ENCODE measurements at regions not wholly inside any gene's neighbourhood (a gene's known extent, or its start where the extent isn't known, plus 50 kb on each side); places are given as distances from the start of the nearest gene placed in this dataset.

- ChIA-PET RAD21 (ENCODE audit: unreplicated experiment) (no interaction called here), SMC1A (ENCODE audit: uncharacterized antibody, unreplicated experiment) (interaction anchor here (1.4 kb wide), 1 partner anchor 20 kb away, joined by 4 read pairs; no protein-coding TSS in a partner anchor), POLR2A (no interaction called here), CTCF (interaction anchor here (1.4 kb wide), 1 partner anchor 10 kb away, joined by 3 read pairs; no protein-coding TSS in a partner anchor)
- Histone ChIP-seq H3K36me3 (ENCODE audit: control insufficient read depth in 2 of 2, insufficient read depth in 2 of 2, low read length in 1 of 2) (no peaks in the 10 kb centered on the region), H3K27me3 (replicated peaks in 1 of 2; ENCODE audit: control insufficient read depth in 2 of 2, insufficient read depth in 2 of 2, low read length in 1 of 2) (no peaks in the 10 kb centered on the region), H2AFZ (ENCODE audit: control insufficient read depth, low read depth, low read length) (no peak overlapping the region), H4K20me1 (ENCODE audit: control insufficient read depth, insufficient read depth) (no peaks in the 10 kb centered on the region), H3K4me2 (ENCODE audit: control insufficient read depth, insufficient read depth) (no peak overlapping the region), H3K9ac (ENCODE audit: control insufficient read depth, insufficient read depth, low read length) (no peak overlapping the region), H3K79me2 (ENCODE audit: control insufficient read depth, insufficient read depth, low read length) (no peaks in the 10 kb centered on the region), H3K9me3 (replicated peaks; ENCODE audit: control insufficient read depth, insufficient read depth, low read length) (no peaks in the 10 kb centered on the region), H3K4me3 (no peak overlapping the region), H3K4me1 (ENCODE audit: control insufficient read depth, insufficient read depth, low read length) (no peaks in the 10 kb centered on the region), H3K27ac (ENCODE audit: control insufficient read depth, insufficient read depth) (no peak overlapping the region)
- in situ Hi-C loops (cut with MboI) (no loop called here), intact Hi-C loops (cut with micrococcal nuclease; ENCODE audit: unreplicated experiment) (no loop called here)
- DNase-seq (ENCODE audit: low read depth, low spot score) (no peak), ATAC-seq (no peak), FAIRE-seq (no peak)
- no TSS peak for BruUV-seq (replicated peaks)
- TF ChIP-seq NFXL1 (IDR thresholded peaks at IDR 0.05; ENCODE audit: borderline replicate concordance), result no peak
- TF ChIP-seq ZZZ3 (IDR thresholded peaks at IDR 0.05; ENCODE audit: control insufficient read depth, insufficient read length, low read depth), result no peak
- TF ChIP-seq LARP7 (IDR thresholded peaks at IDR 0.05), result no peak
- TF ChIP-seq SUZ12 (IDR thresholded peaks at IDR 0.05; ENCODE audit: unreplicated experiment), result no peak
- TF ChIP-seq NFYA (IDR thresholded peaks at IDR 0.05; ENCODE audit: borderline replicate concordance, low read depth, low read length), result no peak
- no peak for TF ChIP-seq ZNF384 (IDR thresholded peaks at IDR 0.05; ENCODE audit: borderline replicate concordance, low read depth, low read length)
- TF ChIP-seq POLR2A (IDR thresholded peaks at IDR 0.05; ENCODE audit: low read depth, low read length), result no peak
- TF ChIP-seq BCL3 (IDR thresholded peaks at IDR 0.05; ENCODE audit: borderline replicate concordance, insufficient read depth, low read depth, low read length, poor library complexity, severe bottlenecking), result no peak
- no peak for TF ChIP-seq CREB1 (IDR thresholded peaks at IDR 0.05; ENCODE audit: low read depth)
- no peak for TF ChIP-seq TAF1 (IDR thresholded peaks at IDR 0.05; ENCODE audit: borderline replicate concordance, low read depth, low read length)
- no peak for TF ChIP-seq MTA3 (IDR thresholded peaks at IDR 0.05; ENCODE audit: borderline replicate concordance, low read length)
- TF ChIP-seq HDAC6 (IDR thresholded peaks at IDR 0.05; ENCODE audit: unreplicated experiment), result no peak
- no peak for TF ChIP-seq SREBF2 (IDR thresholded peaks at IDR 0.05; ENCODE audit: low read length)
- no peak for TF ChIP-seq NRF1 (conservative IDR thresholded peaks at IDR 0.05; ENCODE audit: low read depth, low read length)
- WGBS (ENCODE audit: insufficient coverage, insufficient replicate concordance, low lambda C conversion rate, missing lambda C conversion rate), result 7% methylated on average over 1 of the region's 1 CpG
Observed at GRCh38 chr3:139131951-139132350, 87.3 kb upstream of the PRR23C start.

Data from GM12878 (cell line).